ENCODE measurements at regions not wholly inside any gene's neighbourhood (a gene's known extent, or its start where the extent isn't known, plus 50 kb on each side); places are given as distances from the start of the nearest gene placed in this dataset.
A peak's percentile ranks its signal among the peaks of the same experiment; 100 is the strongest.

GRCh38 chr11:28674433-28675103, 566.4 kb downstream of the METTL15 start:
- DNase-seq (ENCODE audit: low spot score), result peak; percentile 17

- no peak for DNase-seq (ENCODE audit: low spot score)
Observed at GRCh38 chr11:28673691-28674432, 565.7 kb downstream of the METTL15 start.

- DNase-seq (ENCODE audit: low spot score), result no peak
Observed at GRCh38 chr11:28671274-28671673, 563.1 kb downstream of the METTL15 start.

GRCh38 chr11:28666632-28667031, 558.4 kb downstream of the METTL15 start:
- no peak for DNase-seq (ENCODE audit: low spot score)

GRCh38 chr11:28659716-28660348, 551.6 kb downstream of the METTL15 start:
- no peak for DNase-seq (ENCODE audit: low spot score)

- no peak for DNase-seq (ENCODE audit: low spot score)
Observed at GRCh38 chr11:28657378-28658030, 549.3 kb downstream of the METTL15 start.

GRCh38 chr11:28654191-28654590, 546.0 kb downstream of the METTL15 start:
- DNase-seq (ENCODE audit: low spot score), result no peak

- DNase-seq (ENCODE audit: low spot score), result no peak
Observed at GRCh38 chr11:28649922-28650321, 541.7 kb downstream of the METTL15 start.

GRCh38 chr11:28636566-28636965, 528.4 kb downstream of the METTL15 start:
- DNase-seq (ENCODE audit: low spot score), result no peak

- no peak for DNase-seq (ENCODE audit: low spot score)
Observed at GRCh38 chr11:28636033-28636432, 527.8 kb downstream of the METTL15 start.

GRCh38 chr11:28632338-28632737, 524.1 kb downstream of the METTL15 start:
- DNase-seq (ENCODE audit: low spot score), result no peak

- DNase-seq (ENCODE audit: low spot score), result no peak
Observed at GRCh38 chr11:28631148-28631547, 523.0 kb downstream of the METTL15 start.

GRCh38 chr11:28629235-28629634, 521.0 kb downstream of the METTL15 start:
- DNase-seq (ENCODE audit: low spot score), result no peak

GRCh38 chr11:28628412-28628811, 520.2 kb downstream of the METTL15 start:
- DNase-seq (ENCODE audit: low spot score), result no peak

- DNase-seq (ENCODE audit: low spot score), result no peak
Observed at GRCh38 chr11:28627690-28628255, 519.6 kb downstream of the METTL15 start.

GRCh38 chr11:28625532-28625931, 517.3 kb downstream of the METTL15 start:
- no peak for DNase-seq (ENCODE audit: low spot score)

- peak; percentile 6 for DNase-seq (ENCODE audit: low spot score)
Observed at GRCh38 chr11:28621753-28622152, 513.6 kb downstream of the METTL15 start.

- DNase-seq (ENCODE audit: low spot score), result no peak
Observed at GRCh38 chr11:28619846-28620540, 511.8 kb downstream of the METTL15 start.

- no peak for DNase-seq (ENCODE audit: low spot score)
Observed at GRCh38 chr11:28618416-28618815, 510.2 kb downstream of the METTL15 start.

GRCh38 chr11:28616160-28616965, 508.2 kb downstream of the METTL15 start:
- no peak for DNase-seq (ENCODE audit: low spot score)

- DNase-seq (ENCODE audit: low spot score), result no peak
Observed at GRCh38 chr11:28615542-28615941, 507.4 kb downstream of the METTL15 start.

Measured in HuH-7 (cell line).